HL-60 (cell line): ENCODE measurements at regions not wholly inside any gene's neighbourhood (a gene's known extent, or its start where the extent isn't known, plus 50 kb on each side); places are given as distances from the start of the nearest gene placed in this dataset.

ENCODE experiments used
- CTCF ChIP-seq: IDR thresholded peaks from one replicate; pipeline ENCODE4 v1.5.1; 2011; ENCODE audit warnings: low read length, control low read depth, inconsistent platforms; ENCODE audit not compliant: insufficient read depth
- SPI1 ChIP-seq: IDR thresholded peaks from 2 replicates; pipeline ENCODE4 v1.6.1; 2012; ENCODE audit warnings: low read depth, mild to moderate bottlenecking, borderline replicate concordance

GRCh38 chr10:131644289-131644688 lies 256.5 kb upstream of the PPP2R2D start:
- TF ChIP-seq CTCF (no peak), SPI1 (no peak)
